ENCODE measurements at regions not wholly inside any gene's neighbourhood (a gene's known extent, or its start where the extent isn't known, plus 50 kb on each side); places are given as distances from the start of the nearest gene placed in this dataset.
A peak's percentile ranks its signal among the peaks of the same experiment; 100 is the strongest.

DNA sequence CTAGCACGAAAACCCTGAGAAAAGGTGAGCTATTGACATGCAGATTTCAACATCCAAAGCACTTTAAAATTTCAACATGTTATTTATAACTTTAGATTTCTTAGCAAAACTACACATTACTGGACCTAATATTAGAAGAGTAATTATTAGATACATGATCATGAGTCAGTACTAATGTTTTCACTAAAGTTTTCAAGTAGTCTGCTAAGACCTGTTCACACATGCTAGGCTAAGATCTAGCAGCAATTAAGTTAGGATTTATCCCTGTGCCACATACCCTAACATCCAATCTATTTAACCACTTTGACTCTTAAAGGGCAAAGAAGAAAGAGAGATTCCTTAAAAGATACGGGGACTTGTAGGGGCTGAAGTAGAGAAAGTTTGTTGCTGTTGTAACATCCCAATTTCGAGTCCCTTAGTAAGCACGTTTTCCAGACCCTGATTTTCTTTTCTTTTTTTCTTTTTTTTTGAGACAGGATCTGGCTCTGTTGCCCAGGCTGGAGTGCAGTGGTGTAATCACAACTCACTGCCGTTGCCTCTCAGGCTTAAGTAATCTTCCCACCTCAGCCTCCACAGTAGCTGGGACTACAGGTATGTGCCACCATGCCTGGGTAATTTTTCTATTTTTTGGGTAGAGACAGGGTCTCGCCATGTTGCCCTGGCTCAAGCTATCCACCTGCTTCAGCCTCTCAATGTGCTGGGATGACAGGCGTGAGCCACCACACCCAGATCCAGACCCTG, 102.5 kb upstream of the ATF7IP start:
- FAIRE-seq: no peak
- CTCF ChIA-PET: interaction anchor here (0.6 to 2.1 kb wide), 3 partner anchors 12 to 559 kb away, joined by 3 to 4 read pairs (median 4); partner anchors contain the start of gene ATF7IP
- peaks cover 15% of the 10 kb centered on the region for H3K4me1 ChIP-seq
- 59% methylated on average over 7 of the region's 7 CpGs for WGBS (ENCODE audit: missing lambda C conversion rate)
- H3K4me2 ChIP-seq: no peak overlapping the region
- no peak for DNase-seq (ENCODE audit: low read depth in 1 of 2, low spot score in 1 of 2)
- POLR2A ChIA-PET: no interaction called here
- H3K4me3 ChIP-seq: no peak overlapping the region
- no peak overlapping the region for H3K27ac ChIP-seq
- TF ChIP-seq, protein P1, sequence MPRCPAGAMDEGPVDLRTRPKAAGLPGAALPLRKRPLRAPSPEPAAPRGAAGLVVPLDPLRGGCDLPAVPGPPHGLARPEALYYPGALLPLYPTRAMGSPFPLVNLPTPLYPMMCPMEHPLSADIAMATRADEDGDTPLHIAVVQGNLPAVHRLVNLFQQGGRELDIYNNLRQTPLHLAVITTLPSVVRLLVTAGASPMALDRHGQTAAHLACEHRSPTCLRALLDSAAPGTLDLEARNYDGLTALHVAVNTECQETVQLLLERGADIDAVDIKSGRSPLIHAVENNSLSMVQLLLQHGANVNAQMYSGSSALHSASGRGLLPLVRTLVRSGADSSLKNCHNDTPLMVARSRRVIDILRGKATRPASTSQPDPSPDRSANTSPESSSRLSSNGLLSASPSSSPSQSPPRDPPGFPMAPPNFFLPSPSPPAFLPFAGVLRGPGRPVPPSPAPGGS (IDR thresholded peaks at IDR 0.05): no peak
- TF ChIP-seq, protein P2, sequence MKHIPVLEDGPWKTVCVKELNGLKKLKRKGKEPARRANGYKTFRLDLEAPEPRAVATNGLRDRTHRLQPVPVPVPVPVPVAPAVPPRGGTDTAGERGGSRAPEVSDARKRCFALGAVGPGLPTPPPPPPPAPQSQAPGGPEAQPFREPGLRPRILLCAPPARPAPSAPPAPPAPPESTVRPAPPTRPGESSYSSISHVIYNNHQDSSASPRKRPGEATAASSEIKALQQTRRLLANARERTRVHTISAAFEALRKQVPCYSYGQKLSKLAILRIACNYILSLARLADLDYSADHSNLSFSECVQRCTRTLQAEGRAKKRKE (CRISPR knock-in tag; IDR thresholded peaks at IDR 0.05; ENCODE audit: low read depth): no peak
- TF ChIP-seq HDAC2 (IDR thresholded peaks at IDR 0.05) (no peak), HOXB5 (CRISPR knock-in tag; IDR thresholded peaks at IDR 0.05) (no peak), HOXA7 (CRISPR knock-in tag; IDR thresholded peaks at IDR 0.05) (no peak)
- no peak for ATAC-seq
- H3K9me3 ChIP-seq: 0 out of 3 replicates have a peak, but pooled peaks cover 9% of the 10 kb centered on the region

DNA sequence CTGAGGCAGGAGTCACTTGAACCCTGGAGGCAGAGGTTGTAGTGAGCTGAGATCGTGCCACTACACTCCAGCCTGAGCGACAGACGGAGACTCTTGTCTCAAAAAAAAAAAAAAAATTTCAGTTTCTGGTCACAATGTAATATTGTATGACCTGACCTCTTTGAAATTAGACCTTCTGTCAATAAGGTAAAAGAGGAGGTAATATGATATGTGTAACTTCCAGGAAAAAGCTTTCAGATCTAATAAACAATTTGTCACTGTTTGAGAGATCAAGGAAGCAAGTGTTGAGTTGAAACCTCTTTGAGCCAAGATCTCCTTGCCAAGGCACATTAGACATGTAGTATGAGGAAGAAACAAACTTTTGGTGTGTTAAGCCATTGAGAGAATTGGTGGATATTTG, 101.7 kb upstream of the ATF7IP start:
- H3K4me3 ChIP-seq: no peak overlapping the region
- no peak for DNase-seq (ENCODE audit: low read depth in 1 of 2, low spot score in 1 of 2)
- TF ChIP-seq RNF2 (IDR thresholded peaks at IDR 0.05; ENCODE audit: borderline replicate concordance, low read depth) (no peak), MYC (IDR thresholded peaks at IDR 0.05; ENCODE audit: borderline replicate concordance, low read length) (no peak), KDM5A (IDR thresholded peaks at IDR 0.05) (no peak)
- H3K9me3 ChIP-seq: 0 out of 3 replicates have a peak, but pooled peaks cover 9% of the 10 kb centered on the region
- FAIRE-seq: no peak
- no peak overlapping the region for H3K4me2 ChIP-seq
- POLR2A ChIA-PET: no interaction called here
- ATAC-seq: no peak
- H3K27ac ChIP-seq: no peak overlapping the region
- H3K4me1 ChIP-seq: peaks cover 9% of the 10 kb centered on the region
- CTCF ChIA-PET: interaction anchor here (0.6 to 2.1 kb wide), 3 partner anchors 13 to 558 kb away, joined by 3 to 4 read pairs (median 4); no protein-coding TSS in a partner anchor
- 76% methylated on average over 3 of the region's 3 CpGs for WGBS (ENCODE audit: missing lambda C conversion rate)

DNA sequence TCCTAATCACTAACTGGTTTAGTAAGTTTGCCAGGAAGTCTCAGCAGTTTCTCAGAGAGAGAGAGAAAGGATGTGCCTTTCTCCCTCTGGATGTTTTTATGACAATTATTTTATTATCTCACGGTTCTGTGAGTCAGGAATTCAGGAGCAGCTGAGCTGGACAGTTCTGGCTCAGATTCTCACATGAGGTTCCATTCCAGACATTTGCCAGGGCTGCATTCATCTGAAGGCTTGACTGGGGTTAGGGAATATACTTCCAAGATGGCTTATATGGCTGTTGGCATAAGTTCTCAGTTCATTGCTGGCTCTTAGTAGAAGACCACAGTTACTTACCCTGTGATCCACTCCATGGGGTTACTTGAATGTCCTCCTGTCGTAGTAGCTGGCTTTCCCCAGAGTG, 101.2 kb upstream of the ATF7IP start:
- H3K27ac ChIP-seq: no peak overlapping the region
- DNase-seq (ENCODE audit: low read depth in 1 of 2, low spot score in 1 of 2) (no peak), ATAC-seq (no peak), FAIRE-seq (no peak)
- no peak overlapping the region for H3K4me2 ChIP-seq
- POLR2A ChIA-PET: no interaction called here
- TF ChIP-seq CEBPB (IDR thresholded peaks at IDR 0.05) (no peak), HOXB5 (CRISPR knock-in tag; IDR thresholded peaks at IDR 0.05) (no peak), EHMT2 (IDR thresholded peaks at IDR 0.05; ENCODE audit: low read depth) (0 out of 2 replicates have a peak, but pooled peaks have one; percentile 21), NPAS2 (CRISPR knock-in tag; IDR thresholded peaks at IDR 0.05; ENCODE audit: borderline replicate concordance) (no peak), RCOR1 (IDR thresholded peaks at IDR 0.05; ENCODE audit: low read depth, low read length) (no peak)
- TF ChIP-seq, protein P3, sequence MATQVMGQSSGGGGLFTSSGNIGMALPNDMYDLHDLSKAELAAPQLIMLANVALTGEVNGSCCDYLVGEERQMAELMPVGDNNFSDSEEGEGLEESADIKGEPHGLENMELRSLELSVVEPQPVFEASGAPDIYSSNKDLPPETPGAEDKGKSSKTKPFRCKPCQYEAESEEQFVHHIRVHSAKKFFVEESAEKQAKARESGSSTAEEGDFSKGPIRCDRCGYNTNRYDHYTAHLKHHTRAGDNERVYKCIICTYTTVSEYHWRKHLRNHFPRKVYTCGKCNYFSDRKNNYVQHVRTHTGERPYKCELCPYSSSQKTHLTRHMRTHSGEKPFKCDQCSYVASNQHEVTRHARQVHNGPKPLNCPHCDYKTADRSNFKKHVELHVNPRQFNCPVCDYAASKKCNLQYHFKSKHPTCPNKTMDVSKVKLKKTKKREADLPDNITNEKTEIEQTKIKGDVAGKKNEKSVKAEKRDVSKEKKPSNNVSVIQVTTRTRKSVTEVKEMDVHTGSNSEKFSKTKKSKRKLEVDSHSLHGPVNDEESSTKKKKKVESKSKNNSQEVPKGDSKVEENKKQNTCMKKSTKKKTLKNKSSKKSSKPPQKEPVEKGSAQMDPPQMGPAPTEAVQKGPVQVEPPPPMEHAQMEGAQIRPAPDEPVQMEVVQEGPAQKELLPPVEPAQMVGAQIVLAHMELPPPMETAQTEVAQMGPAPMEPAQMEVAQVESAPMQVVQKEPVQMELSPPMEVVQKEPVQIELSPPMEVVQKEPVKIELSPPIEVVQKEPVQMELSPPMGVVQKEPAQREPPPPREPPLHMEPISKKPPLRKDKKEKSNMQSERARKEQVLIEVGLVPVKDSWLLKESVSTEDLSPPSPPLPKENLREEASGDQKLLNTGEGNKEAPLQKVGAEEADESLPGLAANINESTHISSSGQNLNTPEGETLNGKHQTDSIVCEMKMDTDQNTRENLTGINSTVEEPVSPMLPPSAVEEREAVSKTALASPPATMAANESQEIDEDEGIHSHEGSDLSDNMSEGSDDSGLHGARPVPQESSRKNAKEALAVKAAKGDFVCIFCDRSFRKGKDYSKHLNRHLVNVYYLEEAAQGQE (IDR thresholded peaks at IDR 0.05): peak; percentile 92
- CTCF ChIA-PET: interaction anchor here (0.6 to 2.1 kb wide), 3 partner anchors 14 to 199 kb away, joined by 3 to 4 read pairs (median 3); no protein-coding TSS in a partner anchor
- 0 out of 3 replicates have a peak, but pooled peaks cover 8% of the 10 kb centered on the region for H3K9me3 ChIP-seq
- H3K4me1 ChIP-seq: peaks cover 9% of the 10 kb centered on the region
- WGBS (ENCODE audit: missing lambda C conversion rate): 39% methylated on average over 2 of the region's 2 CpGs
- H3K4me3 ChIP-seq: no peak overlapping the region
